ENCODE measurements at regions not wholly inside any gene's neighbourhood (a gene's known extent, or its start where the extent isn't known, plus 50 kb on each side); places are given as distances from the start of the nearest gene placed in this dataset.

- H3K27ac ChIP-seq (ENCODE audit: low read depth, low read length): no peak overlapping the region
- no peak overlapping the region for H3K4me2 ChIP-seq (ENCODE audit: low read depth, low read length, poor library complexity, severe bottlenecking)
- H3K9me3 ChIP-seq (ENCODE audit: insufficient read depth, low read length): no peaks in the 10 kb centered on the region
- H2AFZ ChIP-seq (ENCODE audit: low read depth, low read length, severe bottlenecking): no peak overlapping the region
- H3K9me2 ChIP-seq (replicated peaks; ENCODE audit: insufficient read depth, low read length): no peaks in the 10 kb centered on the region
- H4K20me1 ChIP-seq (ENCODE audit: low read depth, low read length): no peaks in the 10 kb centered on the region
- H3F3A ChIP-seq (ENCODE audit: insufficient read depth): no peaks in the 10 kb centered on the region
- no peaks in the 10 kb centered on the region for H3K79me2 ChIP-seq (ENCODE audit: insufficient read depth, low read length)
- TF ChIP-seq EZH2phosphoT487 (conservative IDR thresholded peaks at IDR 0.05; ENCODE audit: low read length) (no peak), CTCF (IDR thresholded peaks at IDR 0.05; ENCODE audit: insufficient read depth, low read length, poor library complexity, severe bottlenecking) (no peak)
- no peaks in the 10 kb centered on the region for H3K27me3 ChIP-seq (ENCODE audit: low read length)
- no peaks in the 10 kb centered on the region for H3K36me3 ChIP-seq (ENCODE audit: low read length)
- H3K4me3 ChIP-seq (ENCODE audit: insufficient read depth, low read length, poor library complexity, severe bottlenecking): no peak overlapping the region
- no peak overlapping the region for H3K9ac ChIP-seq (ENCODE audit: low read length)
These were observed 261.5 kb downstream of the TRIB2 start for GRCh38 chr2:12978066-12978835.

DNA sequence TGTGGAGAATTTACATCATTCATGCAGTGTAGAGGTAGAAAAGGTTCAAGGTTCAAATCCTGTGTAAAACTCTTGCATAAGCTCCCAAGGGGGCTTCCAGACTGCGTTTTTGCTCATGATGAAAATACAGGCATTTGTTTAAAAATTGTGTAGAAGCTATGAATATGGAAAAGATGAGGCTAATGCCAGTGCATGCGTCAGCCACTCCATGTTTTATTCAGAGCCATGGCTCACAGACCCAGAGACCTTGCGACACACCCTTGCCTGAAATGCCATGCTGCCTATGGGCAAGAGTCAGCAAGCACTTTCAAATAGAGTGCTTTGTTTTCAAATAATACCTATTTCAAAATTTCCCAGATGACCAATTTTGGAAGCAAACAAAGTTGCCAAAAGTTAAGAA is 262.3 kb downstream of the TRIB2 start:
- H3K9me3 ChIP-seq (ENCODE audit: insufficient read depth, low read length): no peaks in the 10 kb centered on the region
- H3K4me2 ChIP-seq (ENCODE audit: low read depth, low read length, poor library complexity, severe bottlenecking): no peak overlapping the region
- TF ChIP-seq CTCF (IDR thresholded peaks at IDR 0.05; ENCODE audit: insufficient read depth, low read length, poor library complexity, severe bottlenecking) (no peak), EZH2phosphoT487 (conservative IDR thresholded peaks at IDR 0.05; ENCODE audit: low read length) (no peak)
- H3K27me3 ChIP-seq (ENCODE audit: low read length): no peaks in the 10 kb centered on the region
- H3K36me3 ChIP-seq (ENCODE audit: low read length): no peaks in the 10 kb centered on the region
- H3K79me2 ChIP-seq (ENCODE audit: insufficient read depth, low read length): no peaks in the 10 kb centered on the region
- no peak overlapping the region for H3K9ac ChIP-seq (ENCODE audit: low read length)
- no peak overlapping the region for H3K4me3 ChIP-seq (ENCODE audit: insufficient read depth, low read length, poor library complexity, severe bottlenecking)
- H3K9me2 ChIP-seq (replicated peaks; ENCODE audit: insufficient read depth, low read length): no peaks in the 10 kb centered on the region
- H4K20me1 ChIP-seq (ENCODE audit: low read depth, low read length): no peaks in the 10 kb centered on the region
- no peaks in the 10 kb centered on the region for H3F3A ChIP-seq (ENCODE audit: insufficient read depth)
- H2AFZ ChIP-seq (ENCODE audit: low read depth, low read length, severe bottlenecking): no peak overlapping the region
- H3K27ac ChIP-seq (ENCODE audit: low read depth, low read length): no peak overlapping the region

- H3K27ac ChIP-seq (ENCODE audit: low read depth, low read length): no peak overlapping the region
These were observed 264.1 kb downstream of the TRIB2 start for GRCh38 chr2:12980817-12981216.

More at GRCh38 chr2:12980817-12981216, 264.1 kb downstream of the TRIB2 start:
- Histone ChIP-seq H3K27me3 (ENCODE audit: low read length) (no peaks in the 10 kb centered on the region), H3F3A (ENCODE audit: insufficient read depth) (no peaks in the 10 kb centered on the region), H2AFZ (ENCODE audit: low read depth, low read length, severe bottlenecking) (no peak overlapping the region), H3K79me2 (ENCODE audit: insufficient read depth, low read length) (no peaks in the 10 kb centered on the region), H3K9me2 (replicated peaks; ENCODE audit: insufficient read depth, low read length) (no peaks in the 10 kb centered on the region), H3K4me3 (ENCODE audit: insufficient read depth, low read length, poor library complexity, severe bottlenecking) (no peak overlapping the region), H3K9me3 (ENCODE audit: insufficient read depth, low read length) (no peaks in the 10 kb centered on the region), H4K20me1 (ENCODE audit: low read depth, low read length) (no peaks in the 10 kb centered on the region), H3K36me3 (ENCODE audit: low read length) (no peaks in the 10 kb centered on the region), H3K9ac (ENCODE audit: low read length) (no peak overlapping the region), H3K4me2 (ENCODE audit: low read depth, low read length, poor library complexity, severe bottlenecking) (no peak overlapping the region)
- TF ChIP-seq EZH2phosphoT487 (conservative IDR thresholded peaks at IDR 0.05; ENCODE audit: low read length): no peak
- TF ChIP-seq CTCF (IDR thresholded peaks at IDR 0.05; ENCODE audit: insufficient read depth, low read length, poor library complexity, severe bottlenecking): no peak
